SK-N-SH (cell line): ENCODE measurements at regions not wholly inside any gene's neighbourhood (a gene's known extent, or its start where the extent isn't known, plus 50 kb on each side); places are given as distances from the start of the nearest gene placed in this dataset.

Experiments
- CTCF ChIA-PET: fragments of 300-600, 350-600 bp; formaldehyde crosslinking; extraction: SDS; loops from one replicate; lab custom pipeline; 2021; lab: Yijun Ruan, JAX
- POLR2A ChIA-PET: fragments of 350-600 bp; sonication (Branson Sonifier 250); formaldehyde crosslinking; extraction: SDS; loops from one replicate; lab custom pipeline; 2020; ENCODE audit warnings: antibody characterized with exemption, inconsistent platforms; lab: Yijun Ruan, JAX
- DNase-seq: peaks from one replicate; pipeline ENCODE4 v3.0.0; 2012
- H2AFZ ChIP-seq: fragments of 200-600 bp; sonication (generic); 2 replicates; pipeline ENCODE4 v1.8.1; 2016; ENCODE audit warnings: antibody characterized with exemption, mild to moderate bottlenecking, low read depth
- H3F3A ChIP-seq: fragments of 200-600 bp; sonication (generic); replicated peaks from 2 replicates; pipeline ENCODE3; 2016; ENCODE audit warnings: antibody characterized with exemption, mild to moderate bottlenecking; ENCODE audit not compliant: insufficient read depth
- H3K27ac ChIP-seq, 2 experiments: fragments of 200-500 bp in 1 of 2; fragments of 200-600 bp in 1 of 2; sonication (Bioruptor generic) in 1 of 2; sonication (generic), shearing (Covaris generic) in 1 of 2; 2 replicates each; pipeline versions ENCODE4 v1.5.1 to v1.6.1; 2014 to 2016; ENCODE audit warnings: low read depth in 2 of 2, inconsistent platforms in 1 of 2, low read length in 1 of 2, mild to moderate bottlenecking in 1 of 2, mixed read lengths in 1 of 2
- H3K27me3 ChIP-seq: fragments of 200-600 bp; sonication (generic), shearing (Covaris generic); 2 replicates; pipeline ENCODE4 v1.6.1; 2016; ENCODE audit warnings: mixed run types; ENCODE audit not compliant: insufficient read depth
- H3K36me3 ChIP-seq, 2 experiments: fragments of 200-500 bp in 1 of 2; fragments of 200-600 bp in 1 of 2; sonication (Bioruptor generic) in 1 of 2; sonication (generic) in 1 of 2; replicated peaks in 1 of 2; 2 replicates each; pipeline versions ENCODE3 to v1.5.1; 2014 to 2016; ENCODE audit warnings: low read length in 1 of 2, mild to moderate bottlenecking in 1 of 2; ENCODE audit not compliant: insufficient read depth in 2 of 2, control insufficient read depth in 1 of 2
- H3K4me1 ChIP-seq, 2 experiments: fragments of 200-500 bp in 1 of 2; fragments of 200-600 bp in 1 of 2; sonication (Bioruptor generic) in 1 of 2; sonication (generic), shearing (Covaris generic) in 1 of 2; 2 replicates each; pipeline versions ENCODE4 v1.5.1 to v1.6.1; 2014 to 2016; ENCODE audit warnings: low read depth in 1 of 2, low read length in 1 of 2, mixed run types in 1 of 2; ENCODE audit not compliant: insufficient read depth in 2 of 2, control insufficient read depth in 1 of 2
- H3K4me2 ChIP-seq: fragments of 200-600 bp; sonication (generic), shearing (Covaris generic); 2 replicates; pipeline ENCODE4 v1.6.1; 2017; ENCODE audit warnings: mixed run types
- H3K4me3 ChIP-seq, 2 experiments: fragments of 200-500 bp in 1 of 2; fragments of 200-600 bp in 1 of 2; sonication (Bioruptor generic) in 1 of 2; sonication (generic), shearing (Covaris generic) in 1 of 2; 2 replicates each; pipeline versions ENCODE4 v1.5.1 to v1.8.1; 2014 to 2016; ENCODE audit warnings: low read depth in 2 of 2, inconsistent platforms in 1 of 2, low read length in 1 of 2, mild to moderate bottlenecking in 1 of 2, mixed read lengths in 1 of 2, moderate library complexity in 1 of 2
- H3K79me2 ChIP-seq: fragments of 200-600 bp; sonication (generic); 2 replicates; pipeline ENCODE4 v1.8.1; 2017; ENCODE audit warnings: mild to moderate bottlenecking; ENCODE audit not compliant: insufficient read depth
- H3K9ac ChIP-seq: fragments of 200-600 bp; sonication (generic); 2 replicates; pipeline ENCODE4 v1.6.1; 2017; ENCODE audit warnings: mixed run types
- H3K9me2 ChIP-seq: fragments of 200-600 bp; sonication (generic); 2 replicates; pipeline ENCODE4 v1.6.1; 2017; ENCODE audit warnings: mixed run types
- H3K9me3 ChIP-seq: fragments of 200-600 bp; sonication (generic); 2 replicates; pipeline ENCODE4 v1.6.1; 2017; ENCODE audit warnings: mixed run types, mild to moderate bottlenecking, moderate library complexity
- H4K20me1 ChIP-seq: fragments of 200-600 bp; sonication (generic); 2 replicates; pipeline ENCODE4 v1.6.1; 2017; ENCODE audit warnings: mild to moderate bottlenecking, mixed run types; ENCODE audit not compliant: insufficient read depth
- CHD2 ChIP-seq: fragments of 150-350 bp; IDR thresholded peaks from 2 replicates; pipeline ENCODE4 v1.6.1; 2018; ENCODE audit warnings: low read length; ENCODE audit not compliant: partially characterized antibody
- EP300 ChIP-seq, 2 experiments: IDR thresholded peaks; 2 replicates each; pipeline versions ENCODE4 v1.4.0 to v1.6.1; 2012; ENCODE audit warnings: borderline replicate concordance in 1 of 2, low read depth in 1 of 2, low read length in 1 of 2
- FOXJ3 ChIP-seq: sonication (generic); formaldehyde crosslinking; IDR thresholded peaks from 2 replicates; pipeline ENCODE4 v1.5.1; 2020; ENCODE audit warnings: mild to moderate bottlenecking, missing genetic modification reagents
- GABPA ChIP-seq: IDR thresholded peaks from 2 replicates; pipeline ENCODE4 v1.4.0; 2012; ENCODE audit warnings: low read depth, mild to moderate bottlenecking
- JUND ChIP-seq: IDR thresholded peaks from 2 replicates; pipeline ENCODE4 v1.4.0; 2012
- MAX ChIP-seq: IDR thresholded peaks from 2 replicates; pipeline ENCODE4 v1.4.0; 2012; ENCODE audit warnings: low read depth
- MEF2A ChIP-seq: IDR thresholded peaks from 2 replicates; pipeline ENCODE4 v1.4.0; 2012; ENCODE audit warnings: low read depth, borderline replicate concordance
- MXI1 ChIP-seq: IDR thresholded peaks from 2 replicates; pipeline ENCODE4 v1.6.1; 2012; ENCODE audit warnings: mild to moderate bottlenecking, low read depth, low read length, improper control_type of control experiment
- NRF1 ChIP-seq: IDR thresholded peaks from 2 replicates; pipeline ENCODE4 v1.6.1; 2012; ENCODE audit warnings: low read depth, mild to moderate bottlenecking, low read length
- PBX3 ChIP-seq: IDR thresholded peaks from 2 replicates; pipeline ENCODE4; 2012
- POLR2AphosphoS5 ChIP-seq: IDR thresholded peaks from 2 replicates; pipeline ENCODE4 v1.6.1; 2012; ENCODE audit warnings: low read depth, low read length
- RAD21 ChIP-seq: IDR thresholded peaks from 2 replicates; pipeline ENCODE4 v1.6.1; 2012; ENCODE audit warnings: mild to moderate bottlenecking, low read length
- RFX5 ChIP-seq: IDR thresholded peaks from 2 replicates; pipeline ENCODE4 v1.6.1; 2012; ENCODE audit warnings: mild to moderate bottlenecking, improper control_type of control experiment, low read length
- TAF1 ChIP-seq: IDR thresholded peaks from 2 replicates; pipeline ENCODE4 v1.6.1; 2012; ENCODE audit warnings: low read depth, mild to moderate bottlenecking, low read length, moderate library complexity, borderline replicate concordance
- TEAD4 ChIP-seq: IDR thresholded peaks from 2 replicates; pipeline ENCODE4 v1.4.0; 2012; ENCODE audit warnings: mild to moderate bottlenecking, borderline replicate concordance; ENCODE audit not compliant: insufficient read depth
- WGBS: methylation state at CpG from one replicate; pipeline ENCODE4 v1.1.6; 2017; ENCODE audit warnings: low lambda C conversion rate; 5-methylcytosine and 5-hydroxymethylcytosine counted together
- TF ChIP-seq, protein P1 (sequence below): fragments of 200-600 bp; sonication (generic); IDR thresholded peaks from 2 replicates; pipeline ENCODE4 v1.6.1; 2017; ENCODE audit warnings: antibody characterized with exemption, mild to moderate bottlenecking, moderate library complexity

DNA sequence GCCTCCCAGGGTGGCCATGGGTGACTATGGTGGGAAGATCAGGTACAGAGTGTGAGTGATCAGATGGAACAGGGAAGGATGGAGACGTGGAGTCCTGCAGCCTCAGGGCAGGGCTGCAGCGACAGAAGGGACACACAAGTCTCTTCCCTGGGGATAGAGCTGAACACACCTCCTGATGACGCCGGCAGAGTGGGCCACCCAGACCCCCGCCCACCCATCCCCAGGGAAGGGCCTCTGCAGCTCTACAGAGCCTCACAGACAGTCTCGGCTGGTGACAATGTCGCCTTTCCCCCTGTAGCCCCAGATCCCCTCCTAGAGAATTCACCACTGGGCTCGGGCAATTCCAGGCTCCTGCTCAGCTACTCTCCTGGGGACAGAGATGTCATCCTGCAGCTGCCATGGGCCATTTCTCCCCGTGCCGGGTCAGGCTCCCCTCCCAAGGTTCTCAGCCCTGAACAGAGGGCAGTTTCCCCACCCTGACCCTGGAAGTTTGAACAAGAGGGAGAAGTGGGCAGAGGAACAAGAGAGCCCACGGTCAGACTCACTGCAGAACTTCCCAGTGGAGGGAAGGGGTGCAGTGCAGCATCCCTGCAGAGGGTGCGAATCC, 115.7 kb downstream of the NCOR2 start (continued):
- TF ChIP-seq PBX3 = no peak
- no peak for TF ChIP-seq RFX5
- TF ChIP-seq NRF1 = no peak

DNA sequence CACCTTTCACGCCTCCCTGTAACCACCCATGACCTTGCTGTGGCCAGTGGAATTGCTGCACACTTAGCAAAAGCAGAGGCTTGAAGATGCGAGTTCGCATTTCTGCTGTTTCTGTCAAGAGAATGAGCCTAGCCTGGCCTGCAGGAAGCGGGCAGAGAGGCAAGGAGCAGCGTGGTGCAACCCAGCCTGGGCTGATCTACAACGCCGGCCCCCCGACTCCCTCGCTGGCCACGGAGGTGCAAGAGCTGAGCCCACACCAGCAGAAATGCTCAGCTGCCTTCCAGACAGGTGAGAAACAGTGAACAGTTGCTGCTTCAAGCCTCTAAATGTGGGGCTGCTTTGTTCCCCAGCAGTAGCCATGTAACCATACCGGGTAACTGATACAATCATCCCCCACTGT, 116.4 kb downstream of the NCOR2 start:
- Histone ChIP-seq H3K36me3 (peaks cover 5 to 22% of the 10 kb centered on the region in 2 experiments), H3K79me2 (peaks cover 45% of the 10 kb centered on the region; the same call in 1 of the 2 replicates)

GRCh38 chr12:124450376-124450750, 117.0 kb downstream of the NCOR2 start:
- Histone ChIP-seq H3K4me3 (no peak overlapping the region), H3K9me3 (no peaks in the 10 kb centered on the region), H3K36me3 (peaks cover 5 to 24% of the 10 kb centered on the region in 2 experiments), H4K20me1 (peaks cover 30% of the 10 kb centered on the region), H3K9ac (no peak overlapping the region), H3K4me1 (peaks cover 24 to 26% of the 10 kb centered on the region in 2 experiments; a peak in 3 of 4 replicates), H3K79me2 (peaks cover 45% of the 10 kb centered on the region; the same call in 1 of the 2 replicates), H2AFZ (no peak overlapping the region), H3K27ac (no peak overlapping the region), H3K9me2 (no peaks in the 10 kb centered on the region), H3K27me3 (no peaks in the 10 kb centered on the region), H3K4me2 (no peak overlapping the region), H3F3A (peaks cover 30% of the 10 kb centered on the region)
- CTCF ChIA-PET = interaction anchor here (0.6 to 1.3 kb wide), 2 partner anchors 15 to 419 kb away, joined by 3 read pairs; no protein-coding TSS in a partner anchor
- WGBS = 98% methylated on average over 15 of the region's 15 CpGs
- TF ChIP-seq TAF1 (no peak), MAX (no peak), TEAD4 (no peak), RAD21 (no peak), PBX3 (no peak), POLR2AphosphoS5 (no peak), MXI1 (no peak), JUND (no peak), EP300 (IDR thresholded peaks at IDR 0.05; ENCODE audit: borderline replicate concordance in 1 of 2, low read depth in 1 of 2, low read length in 1 of 2) (no peak)
- POLR2A ChIA-PET = no interaction called here
- DNase-seq = no peak

More for the DNA sequence above, 116.4 kb downstream of the NCOR2 start:
- no peak overlapping the region for H3K4me3 ChIP-seq
- no peak for DNase-seq
- peaks cover 30% of the 10 kb centered on the region for H4K20me1 ChIP-seq
- H3F3A ChIP-seq = peaks cover 32% of the 10 kb centered on the region
- H3K9me2 ChIP-seq = no peaks in the 10 kb centered on the region
- no peaks in the 10 kb centered on the region for H3K9me3 ChIP-seq
- no peak overlapping the region for H3K4me2 ChIP-seq
- no peak for TF ChIP-seq GABPA
- TF ChIP-seq CHD2 = no peak
- TF ChIP-seq FOXJ3 (CRISPR knock-in tag) = no peak
- TF ChIP-seq, protein P1, sequence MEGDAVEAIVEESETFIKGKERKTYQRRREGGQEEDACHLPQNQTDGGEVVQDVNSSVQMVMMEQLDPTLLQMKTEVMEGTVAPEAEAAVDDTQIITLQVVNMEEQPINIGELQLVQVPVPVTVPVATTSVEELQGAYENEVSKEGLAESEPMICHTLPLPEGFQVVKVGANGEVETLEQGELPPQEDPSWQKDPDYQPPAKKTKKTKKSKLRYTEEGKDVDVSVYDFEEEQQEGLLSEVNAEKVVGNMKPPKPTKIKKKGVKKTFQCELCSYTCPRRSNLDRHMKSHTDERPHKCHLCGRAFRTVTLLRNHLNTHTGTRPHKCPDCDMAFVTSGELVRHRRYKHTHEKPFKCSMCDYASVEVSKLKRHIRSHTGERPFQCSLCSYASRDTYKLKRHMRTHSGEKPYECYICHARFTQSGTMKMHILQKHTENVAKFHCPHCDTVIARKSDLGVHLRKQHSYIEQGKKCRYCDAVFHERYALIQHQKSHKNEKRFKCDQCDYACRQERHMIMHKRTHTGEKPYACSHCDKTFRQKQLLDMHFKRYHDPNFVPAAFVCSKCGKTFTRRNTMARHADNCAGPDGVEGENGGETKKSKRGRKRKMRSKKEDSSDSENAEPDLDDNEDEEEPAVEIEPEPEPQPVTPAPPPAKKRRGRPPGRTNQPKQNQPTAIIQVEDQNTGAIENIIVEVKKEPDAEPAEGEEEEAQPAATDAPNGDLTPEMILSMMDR = no peak
- TF ChIP-seq TAF1 = no peak
- TF ChIP-seq MEF2A = no peak
- TF ChIP-seq, all 33 proteins: peak for 0
- no peak overlapping the region for H2AFZ ChIP-seq
- CTCF ChIA-PET = interaction anchor here (0.6 kb wide), 1 partner anchor 420 kb away, joined by 3 read pairs; no protein-coding TSS in a partner anchor
- no peak overlapping the region; a peak in 1 of 4 replicates for H3K27ac ChIP-seq
- peaks cover 24 to 26% of the 10 kb centered on the region in 2 experiments; a peak in 3 of 4 replicates for H3K4me1 ChIP-seq
- no peaks in the 10 kb centered on the region for H3K27me3 ChIP-seq
- no peak overlapping the region for H3K9ac ChIP-seq
- POLR2A ChIA-PET = no interaction called here
- WGBS = 97% methylated on average over 11 of the region's 11 CpGs
